OCI-LY7 (cell line): ENCODE measurements at regions not wholly inside any gene's neighbourhood (a gene's known extent, or its start where the extent isn't known, plus 50 kb on each side); places are given as distances from the start of the nearest gene placed in this dataset.

Experiments used
- EZH2phosphoT487 ChIP-seq: fragments of 200-600 bp; sonication (generic); IDR thresholded peaks from 2 replicates; pipeline ENCODE4 v1.6.1; 2018; ENCODE audit warnings: low read depth, borderline replicate concordance, mild to moderate bottlenecking, mixed run types, antibody characterized with exemption, low read length, moderate library complexity, mixed read lengths
- TF ChIP-seq, protein P1 (sequence below): fragments of 200-600 bp; sonication (generic); conservative IDR thresholded peaks from 2 replicates; pipeline ENCODE4 v1.5.1; 2014; ENCODE audit warnings: mild to moderate bottlenecking, antibody characterized with exemption, low read length, moderate library complexity, mixed read lengths

DNA sequence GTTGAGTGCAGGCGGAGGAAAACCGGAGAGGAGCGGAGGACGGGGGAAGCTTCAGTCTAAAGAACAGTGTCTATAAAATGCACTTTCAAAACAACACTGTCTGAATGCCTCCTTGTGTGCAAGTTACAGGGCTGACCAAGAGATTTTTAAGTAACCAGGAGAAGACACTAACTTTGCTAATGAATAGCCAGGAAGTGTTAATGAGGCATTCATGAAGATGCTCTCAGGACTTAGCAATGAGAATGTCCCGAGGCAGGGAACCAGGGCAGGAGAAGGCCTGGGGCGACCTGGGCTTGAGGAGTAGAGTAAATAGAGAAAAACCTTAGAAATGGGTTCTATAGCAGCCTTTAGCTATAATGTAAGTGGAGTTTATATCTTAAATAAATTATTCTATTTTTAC lies 312.1 kb downstream of the SKIDA1 start:
- TF ChIP-seq EZH2phosphoT487: no peak
- TF ChIP-seq, protein P1, sequence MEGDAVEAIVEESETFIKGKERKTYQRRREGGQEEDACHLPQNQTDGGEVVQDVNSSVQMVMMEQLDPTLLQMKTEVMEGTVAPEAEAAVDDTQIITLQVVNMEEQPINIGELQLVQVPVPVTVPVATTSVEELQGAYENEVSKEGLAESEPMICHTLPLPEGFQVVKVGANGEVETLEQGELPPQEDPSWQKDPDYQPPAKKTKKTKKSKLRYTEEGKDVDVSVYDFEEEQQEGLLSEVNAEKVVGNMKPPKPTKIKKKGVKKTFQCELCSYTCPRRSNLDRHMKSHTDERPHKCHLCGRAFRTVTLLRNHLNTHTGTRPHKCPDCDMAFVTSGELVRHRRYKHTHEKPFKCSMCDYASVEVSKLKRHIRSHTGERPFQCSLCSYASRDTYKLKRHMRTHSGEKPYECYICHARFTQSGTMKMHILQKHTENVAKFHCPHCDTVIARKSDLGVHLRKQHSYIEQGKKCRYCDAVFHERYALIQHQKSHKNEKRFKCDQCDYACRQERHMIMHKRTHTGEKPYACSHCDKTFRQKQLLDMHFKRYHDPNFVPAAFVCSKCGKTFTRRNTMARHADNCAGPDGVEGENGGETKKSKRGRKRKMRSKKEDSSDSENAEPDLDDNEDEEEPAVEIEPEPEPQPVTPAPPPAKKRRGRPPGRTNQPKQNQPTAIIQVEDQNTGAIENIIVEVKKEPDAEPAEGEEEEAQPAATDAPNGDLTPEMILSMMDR: no peak
